GM19455 (cell line): ENCODE measurements at regions not wholly inside any gene's neighbourhood (a gene's known extent, or its start where the extent isn't known, plus 50 kb on each side); places are given as distances from the start of the nearest gene placed in this dataset.
"Not testable (repeated sequence)": the region's sequence is repeated elsewhere in the genome, so short reads cannot be mapped to it uniquely, and the experiment has no call there.

Experiments used
- ATAC-seq: cut with Tn5 transposase; IDR thresholded peaks from one replicate; pipeline ENCODE4 v1.9.1; 2021; ENCODE audit not compliant: unreplicated experiment

- ATAC-seq: no peak
These were observed 231.3 kb upstream of the CDH11 start for GRCh38 chr16:65353183-65353582.

DNA sequence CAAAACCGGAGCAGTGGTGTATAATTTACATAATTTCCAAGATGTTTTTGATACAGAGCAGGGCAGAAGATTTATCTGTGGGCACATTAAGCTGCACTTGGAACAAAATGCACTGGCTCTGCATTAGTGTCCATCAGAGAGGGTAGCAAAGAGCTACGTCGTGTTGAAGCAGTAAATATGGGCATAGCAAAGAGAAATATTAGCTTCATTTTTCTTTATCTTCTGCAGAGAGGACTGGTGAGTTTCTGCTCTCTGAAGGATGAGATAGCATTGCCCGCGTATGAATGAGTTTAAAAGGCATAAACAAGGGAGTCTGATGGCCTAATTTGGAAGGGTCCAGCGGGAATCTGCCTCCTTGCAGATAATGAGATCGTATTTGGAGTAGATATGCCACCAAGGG is 227.8 kb upstream of the CDH11 start:
- no peak for ATAC-seq

GRCh38 chr16:65343556-65343955 is 221.7 kb upstream of the CDH11 start:
- no peak for ATAC-seq

GRCh38 chr16:65342231-65342866 is 220.5 kb upstream of the CDH11 start:
- ATAC-seq: no peak

DNA sequence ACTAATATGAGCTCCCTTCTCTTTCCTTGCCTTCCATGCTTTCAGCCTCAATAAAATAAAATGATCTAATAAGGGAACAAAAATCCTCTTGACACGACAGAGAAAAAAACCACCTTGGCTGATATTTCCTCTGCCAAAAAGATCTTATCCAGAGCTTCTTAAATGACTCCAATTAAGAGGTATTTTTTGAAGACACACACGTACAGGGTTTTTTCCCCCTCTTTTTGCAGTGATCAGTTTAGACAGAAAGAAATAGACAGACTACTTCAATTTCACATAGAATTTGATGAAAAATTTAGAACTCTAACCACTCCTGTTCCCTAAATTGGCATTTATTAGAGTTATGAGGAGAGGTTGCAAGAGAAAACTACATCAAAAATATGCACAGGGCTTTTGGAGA is 217.2 kb upstream of the CDH11 start:
- no peak for ATAC-seq

DNA sequence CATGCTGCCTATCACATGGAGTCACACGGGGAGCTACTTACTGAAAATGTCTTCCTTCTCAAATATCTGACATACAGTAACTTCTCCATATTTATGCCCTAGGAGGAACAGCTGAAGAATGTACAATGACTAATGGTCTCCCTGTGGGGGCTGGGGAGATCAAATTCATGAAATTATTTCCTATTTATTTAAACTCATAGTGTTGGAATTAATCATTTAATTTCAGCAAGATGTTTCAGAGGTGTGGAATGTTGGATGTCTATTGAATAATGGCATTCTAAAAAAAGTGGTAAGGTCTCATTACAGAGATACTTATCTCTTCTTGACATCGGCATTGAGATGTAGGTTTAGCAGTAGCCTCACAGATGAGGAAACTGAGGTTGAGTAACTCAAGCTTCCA is 214.3 kb upstream of the CDH11 start:
- ATAC-seq: no peak

DNA sequence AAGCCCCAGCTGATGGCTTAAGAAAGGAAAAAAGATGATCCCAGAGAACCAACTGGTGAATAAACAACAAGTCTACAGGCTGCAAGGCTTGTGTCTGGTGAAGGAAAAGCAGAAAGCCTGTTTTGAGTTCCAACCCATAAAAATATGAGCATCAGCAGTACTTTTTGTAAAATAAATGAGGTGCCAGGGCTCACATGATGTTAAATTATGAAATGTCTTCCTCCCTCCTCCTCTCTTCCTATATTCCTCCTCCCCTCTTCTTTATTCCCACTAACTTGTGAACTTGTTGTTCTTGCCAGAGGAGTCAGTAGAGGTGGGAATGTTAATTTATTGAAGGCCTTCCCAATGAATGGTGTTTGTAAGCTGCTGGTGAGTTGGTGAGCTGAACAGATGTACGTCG is 212.2 kb upstream of the CDH11 start:
- no peak for ATAC-seq

- ATAC-seq: no peak
These were observed 211.4 kb upstream of the CDH11 start for GRCh38 chr16:65333283-65333682.

- no peak for ATAC-seq
These were observed 205.5 kb upstream of the CDH11 start for GRCh38 chr16:65327346-65327745.

GRCh38 chr16:65323655-65324237 is 201.9 kb upstream of the CDH11 start:
- ATAC-seq: no peak

DNA sequence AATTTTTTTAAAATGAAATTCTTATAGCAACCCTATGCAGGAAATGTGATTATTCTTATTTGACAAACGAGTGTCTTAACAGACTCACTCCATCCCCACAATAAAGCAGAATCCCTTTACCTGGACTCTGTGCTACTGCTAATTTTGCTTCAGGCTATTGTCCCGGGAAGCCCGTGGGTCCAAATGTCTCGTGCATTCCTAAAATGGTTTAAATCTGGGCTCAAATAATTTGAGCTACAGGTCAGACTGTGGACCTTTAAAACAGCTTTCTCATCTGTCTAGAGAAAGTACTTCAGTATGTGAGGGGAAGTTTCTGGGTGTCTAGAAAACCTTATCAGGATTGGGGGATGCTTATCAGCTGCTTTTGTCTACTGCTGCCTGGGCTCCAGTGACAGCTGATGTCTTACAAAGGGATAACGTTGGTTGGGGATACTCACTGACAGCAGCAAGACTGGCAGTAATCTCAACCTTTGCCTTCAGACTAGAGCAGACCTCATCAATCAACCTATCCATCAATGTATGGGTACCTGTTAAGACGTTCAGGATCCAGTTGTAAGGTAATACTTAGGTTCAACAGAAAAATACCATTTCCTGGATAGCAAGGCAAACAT is 197.9 kb upstream of the CDH11 start:
- no peak for ATAC-seq

- ATAC-seq: no peak
These were observed 196.9 kb upstream of the CDH11 start for GRCh38 chr16:65318590-65319257.

DNA sequence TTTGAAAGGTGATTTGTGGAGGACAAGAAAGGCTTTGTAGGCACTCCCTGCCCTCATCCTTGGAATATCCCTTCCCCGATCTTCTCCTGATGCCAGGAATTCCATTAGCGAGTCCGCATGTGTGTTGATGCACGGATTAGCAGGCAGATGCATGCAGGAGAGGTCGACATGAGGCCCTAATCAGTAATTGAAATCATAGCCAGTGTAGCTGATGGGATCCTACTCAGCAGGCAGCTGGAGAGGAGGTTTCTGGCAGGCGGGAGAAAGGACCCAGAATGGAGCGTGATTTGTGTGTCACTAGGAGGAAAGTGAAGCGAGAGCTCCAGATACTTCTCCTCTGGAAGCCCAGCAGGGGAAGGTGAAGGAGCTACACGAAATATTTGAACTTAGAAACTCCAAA is 196.3 kb upstream of the CDH11 start:
- ATAC-seq: no peak

DNA sequence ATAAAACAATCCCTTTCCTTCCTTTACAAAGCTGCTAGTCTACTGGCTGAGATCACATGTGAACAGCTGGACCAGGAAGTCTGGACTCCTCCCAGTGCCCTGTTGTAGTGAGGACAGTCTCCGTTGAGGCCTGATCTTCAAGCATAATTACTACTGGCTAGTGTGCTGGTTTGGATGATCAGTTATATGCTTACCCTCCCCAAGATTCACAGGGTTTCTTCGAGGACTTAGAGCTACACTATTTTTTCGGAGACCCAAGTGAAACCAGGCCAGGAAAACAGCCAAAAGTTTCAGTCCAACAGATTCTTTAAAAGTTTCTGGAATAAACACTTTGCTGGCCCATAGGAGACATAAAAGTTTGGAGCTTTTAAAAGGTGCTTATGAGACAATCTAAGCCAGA is 194.9 kb upstream of the CDH11 start:
- no peak for ATAC-seq

DNA sequence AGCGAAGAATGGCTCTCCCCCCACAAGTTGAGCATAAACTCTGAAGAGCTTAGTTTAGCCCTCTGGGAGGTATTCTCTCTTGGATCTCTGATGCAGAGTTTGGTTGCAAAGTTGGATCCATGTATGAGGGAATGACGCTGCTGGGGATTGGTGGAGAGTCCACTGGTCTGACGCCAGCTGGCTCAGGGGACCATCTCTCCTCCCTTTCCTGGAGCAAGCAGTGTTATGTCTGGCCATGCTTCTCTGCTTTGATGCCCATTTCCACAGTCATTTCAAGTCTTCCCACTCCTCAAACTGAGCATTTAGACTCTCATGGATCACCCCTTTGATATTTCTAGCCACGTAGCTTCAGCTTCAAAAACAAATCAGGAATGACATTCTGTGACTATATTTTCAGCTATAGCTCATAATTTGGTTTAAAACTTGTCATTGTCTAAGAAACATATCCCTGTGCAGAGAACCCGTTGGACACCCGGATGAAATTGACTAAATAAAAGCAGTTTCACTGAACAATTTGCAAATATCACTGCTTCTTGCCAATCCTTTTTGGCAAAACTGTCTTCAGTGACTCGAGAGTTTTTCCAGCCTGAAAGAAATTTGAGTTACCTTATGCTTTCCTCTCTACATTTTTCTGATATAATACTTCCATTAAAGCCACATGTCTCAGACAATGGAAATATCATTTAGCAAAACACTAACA is 193.4 kb upstream of the CDH11 start:
- no peak for ATAC-seq

- ATAC-seq: no peak
These were observed 192.8 kb upstream of the CDH11 start for GRCh38 chr16:65314627-65315008.

DNA sequence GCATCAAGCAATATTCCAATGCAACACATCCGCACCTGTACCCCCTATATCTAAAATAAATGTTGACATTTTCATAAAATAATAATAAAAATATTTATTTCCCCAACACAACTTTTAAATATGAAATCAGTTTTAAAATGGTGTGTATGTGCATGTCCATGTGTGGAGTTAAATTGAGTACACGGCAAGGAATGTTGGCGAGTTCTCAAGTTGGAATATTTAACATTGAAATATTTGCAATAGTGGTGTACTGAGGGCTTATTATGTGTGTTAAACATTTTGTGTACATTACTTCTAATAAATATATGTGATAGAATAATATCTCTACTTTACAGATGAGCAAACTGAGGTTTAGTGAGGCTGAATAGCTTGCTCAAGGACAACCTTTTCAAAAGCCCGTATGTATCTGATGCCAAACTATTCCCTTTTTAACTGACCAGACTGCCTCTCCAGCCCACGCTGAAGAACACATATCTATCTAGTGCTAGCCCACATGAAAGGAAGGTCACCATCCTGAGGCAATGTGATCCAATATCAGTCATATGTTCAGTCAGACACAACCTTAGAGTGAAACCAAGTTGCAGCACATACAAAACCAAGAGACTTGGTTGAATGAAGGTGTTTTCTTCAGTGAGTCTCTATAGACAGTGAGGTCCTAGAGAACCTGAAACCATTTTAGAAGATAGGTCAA is 192.2 kb upstream of the CDH11 start:
- no peak for ATAC-seq

DNA sequence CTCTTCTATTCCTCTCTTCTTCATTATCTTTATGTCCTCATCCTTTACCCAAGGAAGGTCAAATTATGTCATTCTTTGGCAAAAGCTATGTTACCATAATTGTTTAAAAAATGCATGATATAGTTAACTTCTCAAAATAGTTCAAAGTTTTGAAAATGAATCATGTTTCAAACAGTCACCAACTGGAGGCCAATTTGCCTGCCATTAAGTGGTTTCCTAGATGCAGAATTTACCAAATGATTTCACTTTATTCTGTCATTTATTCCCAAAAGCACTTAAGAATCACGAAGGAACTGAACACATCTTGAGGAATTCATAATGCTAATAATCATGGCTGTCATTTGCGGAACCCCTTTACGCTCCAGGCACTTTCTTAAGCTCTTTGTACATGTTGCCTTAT is 190.9 kb upstream of the CDH11 start:
- ATAC-seq: no peak

DNA sequence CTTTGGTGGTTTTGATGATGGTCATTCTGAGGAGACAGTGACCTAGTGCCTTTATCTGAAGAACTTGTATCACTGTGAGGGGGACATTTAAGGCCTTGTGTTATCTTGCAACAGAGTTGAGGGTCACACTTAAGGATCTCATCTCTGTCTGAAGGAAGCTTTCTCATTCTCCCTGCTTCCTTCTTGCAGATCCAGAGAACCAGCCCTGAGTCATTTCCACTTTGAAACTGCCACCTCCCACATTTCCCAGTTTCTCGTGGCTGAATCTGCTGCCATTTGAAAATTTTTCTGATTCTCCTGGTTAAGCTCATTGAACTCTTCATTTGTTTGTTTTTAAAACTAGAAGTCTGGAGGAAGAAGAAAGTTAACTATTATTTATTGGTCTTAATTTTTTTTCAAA is 190.2 kb upstream of the CDH11 start:
- no peak for ATAC-seq

- ATAC-seq: not testable (repeated sequence)
These were observed 188.6 kb upstream of the CDH11 start for GRCh38 chr16:65310491-65310890.

- ATAC-seq: no peak
These were observed 187.5 kb upstream of the CDH11 start for GRCh38 chr16:65309354-65309753.
